Keratinocyte (primary cell): ENCODE measurements at regions not wholly inside any gene's neighbourhood (a gene's known extent, or its start where the extent isn't known, plus 50 kb on each side); places are given as distances from the start of the nearest gene placed in this dataset.

Source experiments
- CTCF ChIP-seq, 3 experiments: IDR thresholded peaks in 1 of 3; conservative IDR thresholded peaks in 1 of 3; optimal IDR thresholded peaks in 1 of 3; 2 replicates in 2 of 3; 3 replicates in 1 of 3; pipeline versions ENCODE3 to v1.5.1; 2011; ENCODE audit warnings: low read length in 3 of 3, mild to moderate bottlenecking in 3 of 3, moderate library complexity in 2 of 3, control low read depth in 1 of 3, inconsistent platforms in 1 of 3; ENCODE audit not compliant: insufficient read depth in 2 of 3; ENCODE audit errors: extremely low read depth in 1 of 3
- EZH2 ChIP-seq: IDR thresholded peaks from one replicate; pipeline ENCODE4 v1.6.1; 2012; ENCODE audit warnings: inconsistent platforms, mild to moderate bottlenecking, low read length, moderate library complexity

- no peak for TF ChIP-seq EZH2
- TF ChIP-seq CTCF (optimal IDR thresholded peaks at IDR 0.05 in 1 of 3, IDR thresholded peaks at IDR 0.05 in 1 of 3, conservative IDR thresholded peaks at IDR 0.05 in 1 of 3; ENCODE audit: extremely low read depth in 1 of 3, insufficient read depth in 2 of 3, low read length in 3 of 3) = no peak
These were observed 603.9 kb downstream of the AMY1C start for GRCh38 chr1:104353580-104353979.
